ENCODE measurements at regions not wholly inside any gene's neighbourhood (a gene's known extent, or its start where the extent isn't known, plus 50 kb on each side); places are given as distances from the start of the nearest gene placed in this dataset.

GRCh38 chr12:23193552-23193951, 568.6 kb downstream of the ETNK1 start:
- 94 to 95% methylated on average over 2 of the region's 2 CpGs for WGBS, 2 donors
- H3K4me3 ChIP-seq (ENCODE audit: low read depth, poor library complexity, severe bottlenecking), result no peak overlapping the region
- intact Hi-C loops (cut with DNase I; ENCODE audit: low total_unique reads), result no loop called here
- no peak for TF ChIP-seq POLR2A (IDR thresholded peaks at IDR 0.05)
- no peak for TF ChIP-seq CTCF (IDR thresholded peaks at IDR 0.05)
- DNase-seq (ENCODE audit: low spot score in 2 of 2), result no peak

- H3K4me3 ChIP-seq (ENCODE audit: low read depth, poor library complexity, severe bottlenecking), result no peak overlapping the region
- intact Hi-C loops (cut with DNase I; ENCODE audit: low total_unique reads), result no loop called here
- no peak for TF ChIP-seq POLR2A (IDR thresholded peaks at IDR 0.05)
- no peak for TF ChIP-seq CTCF (IDR thresholded peaks at IDR 0.05)
- DNase-seq (ENCODE audit: low spot score in 2 of 2), result no peak
- WGBS, 2 donors, result 48 to 59% methylated on average over 4 of the region's 4 CpGs
Observed at GRCh38 chr12:23197266-23197665, 572.3 kb downstream of the ETNK1 start.

GRCh38 chr12:23202728-23203127, 577.8 kb downstream of the ETNK1 start:
- intact Hi-C loops (cut with DNase I; ENCODE audit: low total_unique reads), result no loop called here
- no peak for DNase-seq (ENCODE audit: low spot score in 2 of 2)
- 67 to 68% methylated on average over 4 of the region's 4 CpGs for WGBS, 2 donors
- TF ChIP-seq CTCF (IDR thresholded peaks at IDR 0.05) (no peak), POLR2A (IDR thresholded peaks at IDR 0.05) (no peak)
- H3K4me3 ChIP-seq (ENCODE audit: low read depth, poor library complexity, severe bottlenecking), result no peak overlapping the region

GRCh38 chr12:23204933-23205778, 580.2 kb downstream of the ETNK1 start:
- intact Hi-C loops (cut with DNase I; ENCODE audit: low total_unique reads), result no loop called here
- no peak overlapping the region for H3K4me3 ChIP-seq (ENCODE audit: low read depth, poor library complexity, severe bottlenecking)
- 14 to 21% methylated on average over 3 of the region's 3 CpGs for WGBS, 2 donors
- TF ChIP-seq CTCF (IDR thresholded peaks at IDR 0.05) (peak in 1 of 3 donors; percentile 44), POLR2A (IDR thresholded peaks at IDR 0.05) (no peak)
- DNase-seq (ENCODE audit: low spot score in 2 of 2), result no peak

GRCh38 chr12:23209793-23210192, 584.8 kb downstream of the ETNK1 start:
- DNase-seq (ENCODE audit: low spot score in 2 of 2), result no peak
- no peak overlapping the region for H3K4me3 ChIP-seq (ENCODE audit: low read depth, poor library complexity, severe bottlenecking)
- 56 to 65% methylated on average over 2 of the region's 2 CpGs for WGBS, 2 donors
- TF ChIP-seq CTCF (IDR thresholded peaks at IDR 0.05), result no peak
- no peak for TF ChIP-seq POLR2A (IDR thresholded peaks at IDR 0.05)
- intact Hi-C loops (cut with DNase I; ENCODE audit: low total_unique reads), result loop anchor here (10.0 kb wide), 1 partner anchor 1385 kb away; no protein-coding TSS in a partner anchor

All from lower leg skin (tissue), 4 donors.